HL-60 (cell line): ENCODE measurements at regions not wholly inside any gene's neighbourhood (a gene's known extent, or its start where the extent isn't known, plus 50 kb on each side); places are given as distances from the start of the nearest gene placed in this dataset.

Source experiments
- DNase-seq, 2 experiments: peaks; one replicate each; pipeline ENCODE4 v3.0.0-alpha.2; 2010 to 2020; ENCODE audit warnings: low read depth in 1 of 2, low spot score in 1 of 2
- H3K27ac ChIP-seq: fragments of 250-450 bp; sonication (Bioruptor Pico); replicated peaks from 2 replicates; pipeline ENCODE4 v1.5.1; 2020; ENCODE audit warnings: mild to moderate bottlenecking, moderate library complexity
- H3K27me3 ChIP-seq: fragments of 250-450 bp; sonication (Bioruptor Pico); 2 replicates; pipeline ENCODE4 v1.5.1; 2021; ENCODE audit warnings: mild to moderate bottlenecking, moderate library complexity; ENCODE audit not compliant: insufficient read depth, poor library complexity, severe bottlenecking
- H3K4me3 ChIP-seq: replicated peaks from 2 replicates; pipeline ENCODE4 v1.5.1; 2011; ENCODE audit warnings: mild to moderate bottlenecking, control low read depth, low read length; ENCODE audit not compliant: insufficient read depth
- GABPA ChIP-seq: IDR thresholded peaks from 2 replicates; pipeline ENCODE4 v1.6.1; 2012; ENCODE audit warnings: low read depth
- POLR2AphosphoS5 ChIP-seq: IDR thresholded peaks from 2 replicates; pipeline ENCODE4 v1.6.1; 2012; ENCODE audit warnings: low read depth
- SPI1 ChIP-seq: IDR thresholded peaks from 2 replicates; pipeline ENCODE4 v1.6.1; 2012; ENCODE audit warnings: low read depth, mild to moderate bottlenecking, borderline replicate concordance
- TF ChIP-seq, protein P1 (sequence below): IDR thresholded peaks from one replicate; pipeline ENCODE4 v1.5.1; 2011; ENCODE audit warnings: low read length, control low read depth, inconsistent platforms; ENCODE audit not compliant: insufficient read depth
- TF ChIP-seq, protein P2 (sequence below): IDR thresholded peaks from 2 replicates; pipeline ENCODE4 v1.6.1; 2012; ENCODE audit warnings: low read depth; ENCODE audit not compliant: insufficient replicate concordance

DNA sequence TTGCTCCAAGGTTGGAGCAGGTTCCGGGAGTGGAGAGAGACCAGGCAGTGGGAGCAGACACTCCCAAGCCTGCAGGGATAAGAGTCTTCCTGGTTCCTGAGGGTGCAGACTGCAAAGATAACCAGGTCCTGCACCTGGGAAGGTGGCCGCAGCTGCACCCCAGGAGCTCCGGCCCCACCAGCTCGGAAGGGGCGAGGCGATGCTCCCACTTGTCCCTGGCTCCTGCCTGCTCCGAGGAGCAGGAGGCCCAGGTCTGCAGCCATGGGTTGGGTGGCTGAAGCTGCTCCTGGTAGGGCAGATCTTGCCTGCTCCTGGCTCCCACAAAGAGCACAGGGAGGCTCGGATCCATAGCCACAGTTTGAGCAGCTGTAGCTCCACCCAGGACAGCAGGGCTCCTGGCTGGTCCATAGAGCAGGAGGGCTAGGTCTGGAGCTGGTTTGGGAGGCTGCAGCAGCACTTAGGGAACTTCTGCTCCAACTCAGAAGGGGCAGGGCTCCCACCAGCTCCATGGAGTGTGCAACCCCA lies 251.6 kb upstream of the GPC6 start:
- H3K4me3 ChIP-seq = no peak overlapping the region
- no peaks in the 10 kb centered on the region for H3K27me3 ChIP-seq
- no peak for TF ChIP-seq GABPA
- no peak for TF ChIP-seq POLR2AphosphoS5
- TF ChIP-seq, protein P1, sequence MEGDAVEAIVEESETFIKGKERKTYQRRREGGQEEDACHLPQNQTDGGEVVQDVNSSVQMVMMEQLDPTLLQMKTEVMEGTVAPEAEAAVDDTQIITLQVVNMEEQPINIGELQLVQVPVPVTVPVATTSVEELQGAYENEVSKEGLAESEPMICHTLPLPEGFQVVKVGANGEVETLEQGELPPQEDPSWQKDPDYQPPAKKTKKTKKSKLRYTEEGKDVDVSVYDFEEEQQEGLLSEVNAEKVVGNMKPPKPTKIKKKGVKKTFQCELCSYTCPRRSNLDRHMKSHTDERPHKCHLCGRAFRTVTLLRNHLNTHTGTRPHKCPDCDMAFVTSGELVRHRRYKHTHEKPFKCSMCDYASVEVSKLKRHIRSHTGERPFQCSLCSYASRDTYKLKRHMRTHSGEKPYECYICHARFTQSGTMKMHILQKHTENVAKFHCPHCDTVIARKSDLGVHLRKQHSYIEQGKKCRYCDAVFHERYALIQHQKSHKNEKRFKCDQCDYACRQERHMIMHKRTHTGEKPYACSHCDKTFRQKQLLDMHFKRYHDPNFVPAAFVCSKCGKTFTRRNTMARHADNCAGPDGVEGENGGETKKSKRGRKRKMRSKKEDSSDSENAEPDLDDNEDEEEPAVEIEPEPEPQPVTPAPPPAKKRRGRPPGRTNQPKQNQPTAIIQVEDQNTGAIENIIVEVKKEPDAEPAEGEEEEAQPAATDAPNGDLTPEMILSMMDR = no peak
- TF ChIP-seq SPI1 = no peak
- TF ChIP-seq, protein P2, sequence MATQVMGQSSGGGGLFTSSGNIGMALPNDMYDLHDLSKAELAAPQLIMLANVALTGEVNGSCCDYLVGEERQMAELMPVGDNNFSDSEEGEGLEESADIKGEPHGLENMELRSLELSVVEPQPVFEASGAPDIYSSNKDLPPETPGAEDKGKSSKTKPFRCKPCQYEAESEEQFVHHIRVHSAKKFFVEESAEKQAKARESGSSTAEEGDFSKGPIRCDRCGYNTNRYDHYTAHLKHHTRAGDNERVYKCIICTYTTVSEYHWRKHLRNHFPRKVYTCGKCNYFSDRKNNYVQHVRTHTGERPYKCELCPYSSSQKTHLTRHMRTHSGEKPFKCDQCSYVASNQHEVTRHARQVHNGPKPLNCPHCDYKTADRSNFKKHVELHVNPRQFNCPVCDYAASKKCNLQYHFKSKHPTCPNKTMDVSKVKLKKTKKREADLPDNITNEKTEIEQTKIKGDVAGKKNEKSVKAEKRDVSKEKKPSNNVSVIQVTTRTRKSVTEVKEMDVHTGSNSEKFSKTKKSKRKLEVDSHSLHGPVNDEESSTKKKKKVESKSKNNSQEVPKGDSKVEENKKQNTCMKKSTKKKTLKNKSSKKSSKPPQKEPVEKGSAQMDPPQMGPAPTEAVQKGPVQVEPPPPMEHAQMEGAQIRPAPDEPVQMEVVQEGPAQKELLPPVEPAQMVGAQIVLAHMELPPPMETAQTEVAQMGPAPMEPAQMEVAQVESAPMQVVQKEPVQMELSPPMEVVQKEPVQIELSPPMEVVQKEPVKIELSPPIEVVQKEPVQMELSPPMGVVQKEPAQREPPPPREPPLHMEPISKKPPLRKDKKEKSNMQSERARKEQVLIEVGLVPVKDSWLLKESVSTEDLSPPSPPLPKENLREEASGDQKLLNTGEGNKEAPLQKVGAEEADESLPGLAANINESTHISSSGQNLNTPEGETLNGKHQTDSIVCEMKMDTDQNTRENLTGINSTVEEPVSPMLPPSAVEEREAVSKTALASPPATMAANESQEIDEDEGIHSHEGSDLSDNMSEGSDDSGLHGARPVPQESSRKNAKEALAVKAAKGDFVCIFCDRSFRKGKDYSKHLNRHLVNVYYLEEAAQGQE = no peak
- DNase-seq = no peak
- no peak overlapping the region for H3K27ac ChIP-seq

DNA sequence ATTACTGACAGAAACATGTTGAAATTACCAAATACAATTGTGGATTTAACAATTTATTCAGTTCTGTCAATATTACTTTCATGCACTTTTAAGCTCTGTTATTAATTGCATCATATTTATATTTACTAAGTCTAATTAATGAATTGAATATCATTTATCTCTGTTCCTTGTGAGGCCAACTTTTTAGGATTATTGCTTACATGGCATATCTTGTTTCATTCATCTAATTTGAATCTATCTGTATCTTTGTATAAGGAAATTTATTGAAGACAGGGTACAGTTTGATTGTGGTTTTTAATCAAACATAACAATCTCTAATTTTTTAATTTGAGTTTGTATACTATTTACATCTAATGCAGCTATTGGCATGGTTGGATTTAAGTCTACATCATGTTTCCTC lies 249.9 kb upstream of the GPC6 start:
- no peak overlapping the region for H3K27ac ChIP-seq
- DNase-seq = no peak
- no peak for TF ChIP-seq SPI1
- TF ChIP-seq, protein P1 = no peak
- TF ChIP-seq, protein P2 = no peak
- no peak for TF ChIP-seq GABPA
- no peak for TF ChIP-seq POLR2AphosphoS5
- no peak overlapping the region for H3K4me3 ChIP-seq
- no peaks in the 10 kb centered on the region for H3K27me3 ChIP-seq

DNA sequence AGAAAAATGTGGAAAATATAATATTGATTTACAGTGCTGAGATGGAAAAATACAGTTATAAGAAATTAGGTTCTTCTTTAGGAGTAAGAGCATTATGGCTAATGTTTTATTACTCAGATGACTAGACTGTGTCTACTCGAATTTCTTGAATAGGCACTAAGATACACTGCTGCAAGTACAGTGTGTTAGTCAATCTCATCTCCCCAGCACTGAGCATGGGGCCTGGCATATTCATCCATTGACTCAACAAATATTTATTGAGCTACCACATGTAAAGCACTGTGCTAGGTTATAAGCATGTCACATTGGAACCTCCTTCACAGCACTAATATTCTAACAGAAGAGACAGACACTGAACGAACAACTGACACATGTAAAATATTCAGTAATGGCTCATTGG lies 242.5 kb upstream of the GPC6 start:
- Histone ChIP-seq H3K4me3 (no peak overlapping the region), H3K27me3 (no peaks in the 10 kb centered on the region), H3K27ac (no peak overlapping the region)
- no peak for TF ChIP-seq POLR2AphosphoS5
- DNase-seq = no peak

DNA sequence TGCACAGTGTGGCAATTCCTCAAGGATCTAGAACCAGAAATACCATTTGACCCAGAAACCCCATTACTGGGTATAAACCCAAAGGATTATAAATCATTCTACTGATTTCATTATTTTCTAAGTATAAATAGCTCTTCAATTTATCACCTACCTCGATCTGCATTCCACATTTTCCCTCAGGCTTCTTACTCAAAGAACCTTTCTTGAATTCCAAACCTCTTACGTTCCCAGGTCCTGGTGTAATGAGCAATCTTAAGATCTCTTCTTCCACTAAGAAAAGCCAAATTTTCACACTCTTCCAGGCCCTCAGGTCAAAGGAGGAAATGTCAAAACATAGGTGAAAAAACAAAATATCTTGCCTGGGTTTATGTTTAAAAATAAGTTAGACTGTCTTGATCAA lies 237.3 kb upstream of the GPC6 start:
- Histone ChIP-seq H3K27me3 (no peaks in the 10 kb centered on the region), H3K27ac (no peak overlapping the region), H3K4me3 (no peak overlapping the region)
- TF ChIP-seq GABPA (no peak), POLR2AphosphoS5 (no peak), SPI1 (no peak)
- TF ChIP-seq, protein P2 = no peak
- TF ChIP-seq, protein P1 = no peak
- DNase-seq = no peak
